ENCODE measurements at regions not wholly inside any gene's neighbourhood (a gene's known extent, or its start where the extent isn't known, plus 50 kb on each side); places are given as distances from the start of the nearest gene placed in this dataset.

DNA sequence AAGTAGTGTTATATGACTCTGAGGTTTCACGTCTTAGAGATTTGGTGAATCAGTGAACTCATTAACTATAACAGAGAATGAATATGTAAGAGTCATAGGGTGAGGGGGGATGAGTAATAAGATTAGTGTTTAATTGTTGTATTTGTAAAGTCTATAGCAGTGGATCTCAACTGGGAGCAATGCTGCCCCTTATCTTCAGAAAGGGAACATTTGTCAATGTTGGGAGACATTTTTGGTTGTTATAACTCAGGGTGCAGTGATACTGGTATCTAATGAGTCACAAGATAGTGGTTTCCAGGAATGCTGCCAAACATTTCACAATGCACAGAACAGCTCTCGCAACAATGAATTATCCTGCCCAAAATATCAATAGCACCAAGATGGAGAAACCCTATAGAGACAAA lies 1193.7 kb downstream of the GALC start:
- DNase-seq, result no peak
- no peak for TF ChIP-seq CTCF (IDR thresholded peaks at IDR 0.05; ENCODE audit: low read length)
- TF ChIP-seq EZH2 (optimal IDR thresholded peaks at IDR 0.05; ENCODE audit: low read depth, low read length), result no peak
- TF ChIP-seq EZH2phosphoT487 (IDR thresholded peaks at IDR 0.05; ENCODE audit: low read length), result no peak
- H3K9ac ChIP-seq (ENCODE audit: low read length), result no peak overlapping the region
- no peak overlapping the region for H3K27ac ChIP-seq (ENCODE audit: low read length)
- no peaks in the 10 kb centered on the region for H3F3A ChIP-seq (ENCODE audit: insufficient read depth, low read length)
- no peaks in the 10 kb centered on the region for H3K27me3 ChIP-seq (replicated peaks; ENCODE audit: insufficient read depth, low read length)
- no peak overlapping the region for H3K4me3 ChIP-seq (ENCODE audit: low read length)
- H3K36me3 ChIP-seq (replicated peaks; ENCODE audit: insufficient read depth, low read length), result no peaks in the 10 kb centered on the region
- no peak overlapping the region for H3K4me2 ChIP-seq (ENCODE audit: low read depth, low read length)
- H3K4me1 ChIP-seq (ENCODE audit: low read length), result no peaks in the 10 kb centered on the region
- H3K9me2 ChIP-seq (replicated peaks; ENCODE audit: insufficient read depth, low read length), result no peaks in the 10 kb centered on the region
- H4K20me1 ChIP-seq (ENCODE audit: insufficient read depth, low read length), result no peaks in the 10 kb centered on the region
- H2AFZ ChIP-seq (ENCODE audit: low read length), result no peak overlapping the region
- no peaks in the 10 kb centered on the region for H3K79me2 ChIP-seq (ENCODE audit: low read length)
- no peaks in the 10 kb centered on the region for H3K9me3 ChIP-seq (replicated peaks; ENCODE audit: insufficient read depth, low read length)

GRCh38 chr14:86798330-86798729 lies 1194.7 kb downstream of the GALC start:
- Histone ChIP-seq H3F3A (ENCODE audit: insufficient read depth, low read length) (no peaks in the 10 kb centered on the region), H3K4me3 (ENCODE audit: low read length) (no peak overlapping the region), H3K9ac (ENCODE audit: low read length) (no peak overlapping the region), H4K20me1 (ENCODE audit: insufficient read depth, low read length) (no peaks in the 10 kb centered on the region), H3K36me3 (replicated peaks; ENCODE audit: insufficient read depth, low read length) (no peaks in the 10 kb centered on the region), H3K4me1 (ENCODE audit: low read length) (no peaks in the 10 kb centered on the region), H2AFZ (ENCODE audit: low read length) (no peak overlapping the region), H3K27ac (ENCODE audit: low read length) (no peak overlapping the region), H3K4me2 (ENCODE audit: low read depth, low read length) (no peak overlapping the region), H3K79me2 (ENCODE audit: low read length) (no peaks in the 10 kb centered on the region), H3K9me3 (replicated peaks; ENCODE audit: insufficient read depth, low read length) (no peaks in the 10 kb centered on the region), H3K27me3 (replicated peaks; ENCODE audit: insufficient read depth, low read length) (no peaks in the 10 kb centered on the region), H3K9me2 (replicated peaks; ENCODE audit: insufficient read depth, low read length) (no peaks in the 10 kb centered on the region)
- no peak for DNase-seq
- TF ChIP-seq EZH2 (optimal IDR thresholded peaks at IDR 0.05; ENCODE audit: low read depth, low read length), result no peak
- no peak for TF ChIP-seq CTCF (IDR thresholded peaks at IDR 0.05; ENCODE audit: low read length)
- TF ChIP-seq EZH2phosphoT487 (IDR thresholded peaks at IDR 0.05; ENCODE audit: low read length), result no peak

GRCh38 chr14:86797075-86797351 lies 1196.0 kb downstream of the GALC start:
- H2AFZ ChIP-seq (ENCODE audit: low read length), result no peak overlapping the region
- H3K79me2 ChIP-seq (ENCODE audit: low read length), result no peaks in the 10 kb centered on the region
- no peak overlapping the region for H3K9ac ChIP-seq (ENCODE audit: low read length)
- H3K4me1 ChIP-seq (ENCODE audit: low read length), result no peaks in the 10 kb centered on the region
- H3K36me3 ChIP-seq (replicated peaks; ENCODE audit: insufficient read depth, low read length), result no peaks in the 10 kb centered on the region
- no peak for DNase-seq
- H3K27ac ChIP-seq (ENCODE audit: low read length), result no peak overlapping the region
- no peak overlapping the region for H3K4me3 ChIP-seq (ENCODE audit: low read length)
- no peaks in the 10 kb centered on the region for H3F3A ChIP-seq (ENCODE audit: insufficient read depth, low read length)
- H3K9me3 ChIP-seq (replicated peaks; ENCODE audit: insufficient read depth, low read length), result no peaks in the 10 kb centered on the region
- no peaks in the 10 kb centered on the region for H3K9me2 ChIP-seq (replicated peaks; ENCODE audit: insufficient read depth, low read length)
- H3K4me2 ChIP-seq (ENCODE audit: low read depth, low read length), result no peak overlapping the region
- TF ChIP-seq CTCF (IDR thresholded peaks at IDR 0.05; ENCODE audit: low read length), result no peak
- TF ChIP-seq EZH2 (optimal IDR thresholded peaks at IDR 0.05; ENCODE audit: low read depth, low read length), result no peak
- no peak for TF ChIP-seq EZH2phosphoT487 (IDR thresholded peaks at IDR 0.05; ENCODE audit: low read length)
- H3K27me3 ChIP-seq (replicated peaks; ENCODE audit: insufficient read depth, low read length), result no peaks in the 10 kb centered on the region
- H4K20me1 ChIP-seq (ENCODE audit: insufficient read depth, low read length), result no peaks in the 10 kb centered on the region
